ENCODE measurements at regions not wholly inside any gene's neighbourhood (a gene's known extent, or its start where the extent isn't known, plus 50 kb on each side); places are given as distances from the start of the nearest gene placed in this dataset.
A peak's percentile ranks its signal among the peaks of the same experiment; 100 is the strongest.

DNA sequence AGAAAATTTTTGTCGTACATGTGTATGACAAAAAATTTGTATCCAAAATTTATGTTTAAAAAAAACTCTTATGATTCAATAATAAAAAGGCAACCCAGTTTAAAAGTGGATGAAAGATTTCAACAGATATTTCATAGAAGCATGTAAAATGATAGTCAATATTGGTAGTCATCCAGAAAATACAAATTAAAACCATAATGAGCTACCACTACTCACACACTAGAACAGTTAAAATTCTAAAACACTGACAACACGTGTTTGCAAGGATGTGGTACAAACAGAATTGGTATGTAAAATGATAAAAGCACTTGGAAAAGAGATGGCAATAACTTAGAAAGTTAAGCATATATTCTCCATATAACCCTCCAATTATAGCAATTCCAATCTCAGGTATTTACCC lies 303.0 kb upstream of the NR2F2 start:
- no peak for FAIRE-seq
- TF ChIP-seq TAF1 (IDR thresholded peaks at IDR 0.05; ENCODE audit: low read depth, low read length) (no peak), SPI1 (IDR thresholded peaks at IDR 0.05; ENCODE audit: low read depth, low read length) (no peak), POLR2AphosphoS5 (IDR thresholded peaks at IDR 0.05; ENCODE audit: low read depth, low read length) (no peak)
- no peak for DNase-seq (ENCODE audit: insufficient read length, low spot score)

- TF ChIP-seq PAX5 (IDR thresholded peaks at IDR 0.05; ENCODE audit: insufficient read depth, low read length, severe bottlenecking) (no peak), TAF1 (IDR thresholded peaks at IDR 0.05; ENCODE audit: low read depth, low read length) (no peak), POU2F2 (IDR thresholded peaks at IDR 0.05; ENCODE audit: low read depth, low read length) (no peak), SPI1 (IDR thresholded peaks at IDR 0.05; ENCODE audit: low read depth, low read length) (no peak), POLR2AphosphoS5 (IDR thresholded peaks at IDR 0.05; ENCODE audit: low read depth, low read length) (no peak), POLR2A (IDR thresholded peaks at IDR 0.05; ENCODE audit: low read depth, low read length) (no peak)
- FAIRE-seq = no peak
Measured at GRCh38 chr15:96028620-96029019, 301.9 kb upstream of the NR2F2 start.

DNA sequence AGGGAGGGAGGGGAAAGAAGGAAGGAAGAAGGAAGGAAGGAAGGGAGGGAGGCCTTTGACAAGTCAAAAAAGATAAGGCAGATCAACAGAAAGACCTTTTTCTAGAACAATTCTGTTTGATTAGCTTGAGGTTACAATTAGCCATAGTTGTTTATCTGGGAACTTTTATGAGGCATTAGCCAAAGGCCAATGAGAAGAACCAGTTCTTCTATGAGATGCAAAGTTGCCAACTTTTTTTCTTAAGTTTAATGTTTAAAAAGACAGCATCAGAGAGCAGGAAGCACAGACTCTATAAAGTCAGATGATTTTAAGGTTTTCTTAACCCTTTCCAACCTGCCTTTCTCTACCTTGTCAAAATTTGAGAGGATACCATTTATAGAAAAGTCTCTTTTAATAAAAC lies 301.3 kb upstream of the NR2F2 start:
- no peak for FAIRE-seq
- TF ChIP-seq POLR2A (IDR thresholded peaks at IDR 0.05; ENCODE audit: low read depth, low read length) (no peak), PAX5 (IDR thresholded peaks at IDR 0.05; ENCODE audit: insufficient read depth, low read length, severe bottlenecking) (no peak)

More at GRCh38 chr15:96028620-96029019, 301.9 kb upstream of the NR2F2 start:
- DNase-seq (ENCODE audit: insufficient read length, low spot score) = no peak

GRCh38 chr15:96031426-96032110 lies 298.9 kb upstream of the NR2F2 start:
- FAIRE-seq (no peak), DNase-seq (ENCODE audit: insufficient read length, low spot score) (no peak)
- TF ChIP-seq SPI1 (IDR thresholded peaks at IDR 0.05; ENCODE audit: low read depth, low read length) (no peak), POU2F2 (IDR thresholded peaks at IDR 0.05; ENCODE audit: low read depth, low read length) (no peak), PAX5 (IDR thresholded peaks at IDR 0.05; ENCODE audit: insufficient read depth, low read length, severe bottlenecking) (no peak), POLR2A (IDR thresholded peaks at IDR 0.05; ENCODE audit: low read depth, low read length) (no peak)

More for the DNA sequence above, 301.3 kb upstream of the NR2F2 start:
- no peak for DNase-seq (ENCODE audit: insufficient read length, low spot score)

DNA sequence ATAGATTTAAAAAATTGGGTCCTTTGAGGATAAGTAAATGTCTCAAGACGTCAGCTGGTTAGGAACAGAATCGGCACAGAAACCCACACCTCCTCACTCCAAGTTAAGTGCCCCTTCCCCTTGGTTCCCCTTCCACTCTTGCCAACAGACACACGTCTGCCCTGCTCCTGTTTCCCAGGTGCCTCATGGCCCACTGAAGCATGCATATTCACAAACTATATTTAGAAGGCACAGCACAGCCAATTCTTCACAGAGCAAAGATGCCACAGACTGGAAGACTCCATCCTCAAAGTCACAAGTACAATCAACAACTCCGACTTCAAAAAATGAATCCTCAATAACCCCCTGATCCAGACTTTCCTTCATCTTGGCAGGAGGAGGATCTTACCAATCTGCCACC lies 295.4 kb upstream of the NR2F2 start:
- DNase-seq (ENCODE audit: insufficient read length, low spot score) (no peak), FAIRE-seq (no peak)
- TF ChIP-seq SPI1 (IDR thresholded peaks at IDR 0.05; ENCODE audit: low read depth, low read length) (no peak), POU2F2 (IDR thresholded peaks at IDR 0.05; ENCODE audit: low read depth, low read length) (no peak), POLR2AphosphoS5 (IDR thresholded peaks at IDR 0.05; ENCODE audit: low read depth, low read length) (no peak), PAX5 (IDR thresholded peaks at IDR 0.05; ENCODE audit: insufficient read depth, low read length, severe bottlenecking) (no peak), TAF1 (IDR thresholded peaks at IDR 0.05; ENCODE audit: low read depth, low read length) (no peak), POLR2A (IDR thresholded peaks at IDR 0.05; ENCODE audit: low read depth, low read length) (no peak)

DNA sequence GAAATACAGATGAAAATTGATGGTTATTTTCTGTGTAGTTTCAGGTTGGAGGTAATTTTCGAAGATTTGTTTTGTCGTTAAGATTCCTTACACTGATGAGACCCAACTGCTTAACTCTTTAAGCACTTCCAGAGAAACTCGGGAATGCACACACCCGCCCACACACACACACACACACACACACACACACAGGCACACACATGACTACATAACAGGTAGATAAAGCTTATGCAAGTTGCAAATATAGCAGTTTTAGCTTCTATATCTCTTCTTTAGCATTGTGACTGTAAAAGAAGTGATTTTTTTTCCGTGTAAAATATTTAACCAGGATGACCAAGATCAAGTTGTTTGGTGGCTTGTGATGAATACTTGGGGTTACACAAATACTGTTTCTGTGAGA lies 294.9 kb upstream of the NR2F2 start:
- DNase-seq (ENCODE audit: insufficient read length, low spot score) = no peak
- no peak for TF ChIP-seq POU2F2 (IDR thresholded peaks at IDR 0.05; ENCODE audit: low read depth, low read length)
- no peak for TF ChIP-seq TAF1 (IDR thresholded peaks at IDR 0.05; ENCODE audit: low read depth, low read length)
- TF ChIP-seq POLR2AphosphoS5 (IDR thresholded peaks at IDR 0.05; ENCODE audit: low read depth, low read length) = no peak
- no peak for TF ChIP-seq SPI1 (IDR thresholded peaks at IDR 0.05; ENCODE audit: low read depth, low read length)
- TF ChIP-seq POLR2A (IDR thresholded peaks at IDR 0.05; ENCODE audit: low read depth, low read length) = no peak
- TF ChIP-seq PAX5 (IDR thresholded peaks at IDR 0.05; ENCODE audit: insufficient read depth, low read length, severe bottlenecking) = no peak
- FAIRE-seq = no peak

GRCh38 chr15:96037584-96037983 lies 292.9 kb upstream of the NR2F2 start:
- no peak for DNase-seq (ENCODE audit: insufficient read length, low spot score)
- peak; percentile 82 for FAIRE-seq
- TF ChIP-seq POU2F2 (IDR thresholded peaks at IDR 0.05; ENCODE audit: low read depth, low read length) (peak; percentile 41; the same call in 1 of the 2 replicates), PAX5 (IDR thresholded peaks at IDR 0.05; ENCODE audit: insufficient read depth, low read length, severe bottlenecking) (no peak)

- no peak for DNase-seq (ENCODE audit: insufficient read length, low spot score)
- no peak for TF ChIP-seq POU2F2 (IDR thresholded peaks at IDR 0.05; ENCODE audit: low read depth, low read length)
- no peak for TF ChIP-seq PAX5 (IDR thresholded peaks at IDR 0.05; ENCODE audit: insufficient read depth, low read length, severe bottlenecking)
- TF ChIP-seq SPI1 (IDR thresholded peaks at IDR 0.05; ENCODE audit: low read depth, low read length) = no peak
- no peak for FAIRE-seq
Measured at GRCh38 chr15:96038131-96038530, 292.4 kb upstream of the NR2F2 start.

GRCh38 chr15:96038650-96039049 lies 291.9 kb upstream of the NR2F2 start:
- FAIRE-seq (no peak), DNase-seq (ENCODE audit: insufficient read length, low spot score) (no peak)
- TF ChIP-seq POLR2AphosphoS5 (IDR thresholded peaks at IDR 0.05; ENCODE audit: low read depth, low read length) (no peak), TAF1 (IDR thresholded peaks at IDR 0.05; ENCODE audit: low read depth, low read length) (no peak), POU2F2 (IDR thresholded peaks at IDR 0.05; ENCODE audit: low read depth, low read length) (no peak), SPI1 (IDR thresholded peaks at IDR 0.05; ENCODE audit: low read depth, low read length) (no peak), POLR2A (IDR thresholded peaks at IDR 0.05; ENCODE audit: low read depth, low read length) (no peak)

- no peak for TF ChIP-seq SPI1 (IDR thresholded peaks at IDR 0.05; ENCODE audit: low read depth, low read length)
- TF ChIP-seq POLR2AphosphoS5 (IDR thresholded peaks at IDR 0.05; ENCODE audit: low read depth, low read length) = no peak
- no peak for TF ChIP-seq TAF1 (IDR thresholded peaks at IDR 0.05; ENCODE audit: low read depth, low read length)
- no peak for TF ChIP-seq POU2F2 (IDR thresholded peaks at IDR 0.05; ENCODE audit: low read depth, low read length)
- TF ChIP-seq POLR2A (IDR thresholded peaks at IDR 0.05; ENCODE audit: low read depth, low read length) = no peak
- no peak for TF ChIP-seq PAX5 (IDR thresholded peaks at IDR 0.05; ENCODE audit: insufficient read depth, low read length, severe bottlenecking)
- DNase-seq (ENCODE audit: insufficient read length, low spot score) = no peak
- FAIRE-seq = peak; percentile 33
Measured at GRCh38 chr15:96041982-96042733, 288.3 kb upstream of the NR2F2 start.

All from GM12891 (cell line).